ENCODE measurements at regions not wholly inside any gene's neighbourhood (a gene's known extent, or its start where the extent isn't known, plus 50 kb on each side); places are given as distances from the start of the nearest gene placed in this dataset.

- TF ChIP-seq ATF2 (IDR thresholded peaks at IDR 0.05; ENCODE audit: low read length) (no peak), MLLT1 (IDR thresholded peaks at IDR 0.05) (no peak), ZNF274 (IDR thresholded peaks at IDR 0.05; ENCODE audit: insufficient read depth, insufficient read length) (no peak)
Measured at GRCh38 chr2:59032499-59032898, 791.4 kb upstream of the FANCL start (continued).

GRCh38 chr2:59029058-59029457 lies 787.9 kb upstream of the FANCL start:
- BruUV-seq (replicated peaks): no TSS peak
- Histone ChIP-seq H3K4me2 (ENCODE audit: control insufficient read depth, insufficient read depth) (no peak overlapping the region), H3K79me2 (ENCODE audit: control insufficient read depth, insufficient read depth, low read length) (no peaks in the 10 kb centered on the region), H3K9ac (ENCODE audit: control insufficient read depth, insufficient read depth, low read length) (no peak overlapping the region), H3K27ac (ENCODE audit: control insufficient read depth, insufficient read depth) (no peak overlapping the region), H4K20me1 (ENCODE audit: control insufficient read depth, insufficient read depth) (no peaks in the 10 kb centered on the region), H3K4me1 (ENCODE audit: control insufficient read depth, insufficient read depth, low read length) (no peaks in the 10 kb centered on the region), H3K9me3 (replicated peaks; ENCODE audit: control insufficient read depth, insufficient read depth, low read length) (no peaks in the 10 kb centered on the region), H3K4me3 (no peak overlapping the region), H3K36me3 (ENCODE audit: control insufficient read depth in 2 of 2, insufficient read depth in 2 of 2, low read length in 1 of 2) (no peaks in the 10 kb centered on the region), H3K27me3 (replicated peaks in 1 of 2; ENCODE audit: control insufficient read depth in 2 of 2, insufficient read depth in 2 of 2, low read length in 1 of 2) (0 out of 4 replicates have a peak, but pooled peaks cover 0 to 2% of the 10 kb centered on the region in 2 experiments), H2AFZ (ENCODE audit: control insufficient read depth, low read depth, low read length) (no peak overlapping the region)
- POLR2A ChIA-PET: no interaction called here
- RAD21 ChIA-PET (ENCODE audit: unreplicated experiment): no interaction called here
- CTCF ChIA-PET: interaction anchor here (0.5 to 0.7 kb wide), 2 partner anchors 1209 to 1719 kb away, joined by 3 read pairs; no protein-coding TSS in a partner anchor
- intact Hi-C loops (cut with micrococcal nuclease; ENCODE audit: unreplicated experiment) (loop anchor here (5.0 to 10.0 kb wide), 3 partner anchors 148 to 1553 kb away; partner anchors contain the start of gene BCL11A), in situ Hi-C loops (cut with MboI) (loop anchor here (10.0 kb wide), 1 partner anchor 1536 kb away; no protein-coding TSS in a partner anchor)
- ATAC-seq: no peak
- no peak for FAIRE-seq
- 58% methylated on average over 6 of the region's 6 CpGs for WGBS (ENCODE audit: insufficient coverage, insufficient replicate concordance, low lambda C conversion rate, missing lambda C conversion rate)
- SMC1A ChIA-PET (ENCODE audit: uncharacterized antibody, unreplicated experiment): no interaction called here
- DNase-seq (ENCODE audit: low read depth, low spot score): no peak
- TF ChIP-seq MYB (IDR thresholded peaks at IDR 0.05; ENCODE audit: borderline replicate concordance, low read depth, low read length) (no peak), ASH2L (IDR thresholded peaks at IDR 0.05; ENCODE audit: borderline replicate concordance, low read depth) (no peak), ZNF592 (IDR thresholded peaks at IDR 0.05) (no peak), RAD51 (IDR thresholded peaks at IDR 0.05) (no peak), FOS (IDR thresholded peaks at IDR 0.05; ENCODE audit: borderline replicate concordance, extremely low read depth, insufficient read length) (no peak), NR2C2 (IDR thresholded peaks at IDR 0.05; ENCODE audit: borderline replicate concordance, control insufficient read depth, insufficient read length, low read depth) (no peak), GABPA (IDR thresholded peaks at IDR 0.05; ENCODE audit: low read depth) (no peak), BHLHE40 (IDR thresholded peaks at IDR 0.05; ENCODE audit: borderline replicate concordance in 1 of 2, low read depth in 2 of 2, low read length in 1 of 2) (no peak), CHD1 (IDR thresholded peaks at IDR 0.05; ENCODE audit: low read depth, low read length) (no peak), IRF5 (IDR thresholded peaks at IDR 0.05; ENCODE audit: borderline replicate concordance) (no peak), BACH1 (IDR thresholded peaks at IDR 0.05; ENCODE audit: borderline replicate concordance) (no peak), NFYA (IDR thresholded peaks at IDR 0.05; ENCODE audit: borderline replicate concordance, low read depth, low read length) (no peak)

Measured in GM12878 (cell line).